GM10847 (cell line): ENCODE measurements at regions not wholly inside any gene's neighbourhood (a gene's known extent, or its start where the extent isn't known, plus 50 kb on each side); places are given as distances from the start of the nearest gene placed in this dataset.

Source experiments
- POLR2A ChIP-seq: IDR thresholded peaks from 2 replicates; pipeline ENCODE4 v1.6.1; 2011; ENCODE audit not compliant: insufficient read length; ENCODE audit errors: extremely low read depth

DNA sequence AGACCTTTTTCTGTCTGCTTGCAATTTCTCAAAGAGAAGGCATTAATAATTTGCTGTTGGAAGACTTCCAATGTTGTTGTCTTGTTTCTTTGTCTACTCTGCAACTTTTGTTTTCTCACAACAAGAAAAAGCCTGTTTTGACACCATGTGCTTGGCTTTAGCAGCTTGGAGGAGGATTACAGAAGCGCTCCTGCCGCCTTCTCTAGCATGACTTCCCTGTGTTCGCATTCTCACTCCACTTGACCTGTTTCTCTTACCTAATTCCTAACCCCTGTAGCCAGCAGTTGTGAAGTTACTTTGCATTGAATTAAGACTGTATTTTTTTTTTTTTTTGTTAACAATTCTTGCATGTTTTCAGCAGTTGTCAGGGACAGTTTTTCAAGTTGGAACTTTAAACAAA, 235.3 kb upstream of the GOLIM4 start:
- no peak for TF ChIP-seq POLR2A

- TF ChIP-seq POLR2A: no peak
These were observed 232.1 kb upstream of the GOLIM4 start for GRCh38 chr3:168327856-168328255.

DNA sequence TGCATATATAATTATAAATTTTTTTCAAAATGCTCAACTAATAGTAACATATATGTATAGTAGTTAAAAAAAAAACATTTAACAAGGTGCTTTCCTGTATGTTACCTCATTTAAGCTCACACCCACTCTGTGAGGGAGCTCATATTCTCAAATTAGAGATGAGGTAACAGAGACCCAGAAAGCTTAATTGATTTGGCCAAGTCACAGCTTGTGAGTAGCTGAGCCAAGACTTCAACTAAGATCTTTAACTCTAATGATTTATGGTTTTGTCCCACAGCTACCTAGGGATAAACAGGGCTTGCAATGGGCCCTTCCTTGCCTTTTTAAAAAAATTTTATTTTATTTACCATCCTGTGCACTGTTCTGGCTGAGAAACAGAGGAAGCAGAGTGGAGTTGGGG, 230.0 kb upstream of the GOLIM4 start:
- no peak for TF ChIP-seq POLR2A

- no peak for TF ChIP-seq POLR2A
These were observed 227.2 kb upstream of the GOLIM4 start for GRCh38 chr3:168322941-168323340.

- TF ChIP-seq POLR2A: no peak
These were observed 218.4 kb upstream of the GOLIM4 start for GRCh38 chr3:168314166-168314565.

DNA sequence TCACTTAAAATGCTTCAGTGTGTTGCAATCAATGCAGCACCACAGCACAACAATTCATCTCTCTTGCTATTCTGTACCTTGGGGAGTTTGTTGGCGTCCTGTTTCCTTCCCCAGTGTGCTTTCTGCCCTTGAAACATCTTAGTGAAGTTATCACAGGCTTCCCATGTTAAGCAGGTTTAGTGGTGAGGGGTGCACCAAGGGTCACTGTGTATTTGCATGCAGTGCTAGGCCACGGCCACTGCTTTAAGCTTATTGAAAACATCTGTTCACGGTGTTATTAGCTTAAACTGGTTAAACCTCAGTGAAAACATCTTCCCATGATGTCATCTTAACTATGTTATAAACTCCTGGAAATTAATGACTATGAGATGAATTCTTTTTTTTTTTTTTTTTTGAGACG, 217.3 kb upstream of the GOLIM4 start:
- no peak for TF ChIP-seq POLR2A

DNA sequence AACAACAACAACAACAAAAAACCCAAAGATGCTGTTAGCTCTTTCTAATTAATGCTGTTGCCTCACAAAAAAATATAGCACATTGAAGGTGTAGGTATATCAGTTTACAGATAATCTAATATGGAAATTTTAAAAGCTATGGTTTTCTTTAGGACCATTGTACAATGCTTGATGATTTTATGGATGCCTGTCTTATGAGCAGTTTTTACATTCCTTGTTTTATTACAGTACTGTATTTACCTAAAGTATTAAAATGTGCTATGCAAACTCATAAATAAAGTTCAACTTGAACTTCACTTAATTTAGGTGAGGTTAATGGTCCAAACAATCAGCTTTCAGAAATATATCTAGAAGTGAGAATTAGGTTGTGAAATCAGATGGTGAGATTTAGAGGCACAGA, 212.2 kb upstream of the GOLIM4 start:
- no peak for TF ChIP-seq POLR2A

DNA sequence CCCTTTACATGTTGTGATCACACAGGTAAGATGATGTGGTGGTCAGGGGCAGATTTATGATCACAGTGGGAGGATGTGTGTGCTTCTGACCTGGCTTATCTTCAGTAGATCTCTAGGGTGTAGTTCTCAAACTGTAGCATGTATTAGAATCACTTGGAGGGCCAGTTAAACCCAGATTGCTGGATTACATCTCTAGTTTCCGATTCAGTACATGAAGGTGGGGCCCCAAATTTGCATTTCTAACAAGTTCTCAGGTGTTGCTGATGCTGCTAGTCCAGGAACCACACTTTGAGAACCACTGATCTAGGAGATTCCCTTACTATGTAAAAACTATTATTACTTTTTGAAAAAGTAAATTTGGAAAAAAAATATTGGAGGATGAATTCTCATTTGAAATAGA, 199.3 kb upstream of the GOLIM4 start:
- no peak for TF ChIP-seq POLR2A

GRCh38 chr3:168292296-168292695, 196.6 kb upstream of the GOLIM4 start:
- TF ChIP-seq POLR2A: no peak

GRCh38 chr3:168289471-168290008, 193.8 kb upstream of the GOLIM4 start:
- no peak for TF ChIP-seq POLR2A

- TF ChIP-seq POLR2A: no peak
These were observed 193.0 kb upstream of the GOLIM4 start for GRCh38 chr3:168288511-168289401.

DNA sequence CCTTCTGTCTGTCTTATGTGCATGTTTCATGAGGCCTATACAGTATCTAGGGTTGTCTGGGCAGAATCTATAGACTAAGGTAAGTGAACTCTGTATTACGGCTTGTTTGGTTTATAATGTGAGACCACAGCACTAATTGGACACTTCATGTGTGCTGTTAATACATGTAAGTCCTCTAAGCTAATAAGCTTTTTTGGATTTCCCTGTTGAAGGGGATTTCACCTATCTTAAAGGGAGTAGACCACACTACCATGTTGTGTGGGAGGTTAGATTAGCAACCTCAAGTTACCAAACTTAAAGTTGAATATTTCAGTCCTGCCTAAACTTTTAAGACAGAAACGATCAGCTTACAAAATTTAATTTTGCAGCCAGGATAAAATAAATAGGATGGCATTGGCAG, 189.8 kb upstream of the GOLIM4 start:
- no peak for TF ChIP-seq POLR2A

DNA sequence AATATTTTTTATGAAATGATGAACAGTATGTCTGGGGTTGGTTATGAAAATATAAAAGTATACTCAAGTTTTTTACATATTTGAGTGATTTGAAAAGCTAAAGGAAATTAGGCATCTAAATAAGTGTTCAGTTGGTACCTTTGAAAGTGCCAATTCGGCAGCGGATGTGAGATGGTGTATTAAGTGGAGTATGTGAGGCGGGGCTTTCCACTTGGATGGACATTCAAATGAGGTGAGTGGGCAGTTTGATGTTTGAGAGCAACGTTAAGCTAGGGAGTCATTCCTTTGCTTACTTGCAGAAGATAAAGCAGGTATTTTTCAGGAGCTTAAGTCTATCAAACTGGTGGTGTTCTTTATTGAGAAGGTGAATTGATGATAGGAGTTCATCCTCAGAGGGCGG, 189.0 kb upstream of the GOLIM4 start:
- TF ChIP-seq POLR2A: no peak

GRCh38 chr3:168275662-168276061, 179.9 kb upstream of the GOLIM4 start:
- no peak for TF ChIP-seq POLR2A

DNA sequence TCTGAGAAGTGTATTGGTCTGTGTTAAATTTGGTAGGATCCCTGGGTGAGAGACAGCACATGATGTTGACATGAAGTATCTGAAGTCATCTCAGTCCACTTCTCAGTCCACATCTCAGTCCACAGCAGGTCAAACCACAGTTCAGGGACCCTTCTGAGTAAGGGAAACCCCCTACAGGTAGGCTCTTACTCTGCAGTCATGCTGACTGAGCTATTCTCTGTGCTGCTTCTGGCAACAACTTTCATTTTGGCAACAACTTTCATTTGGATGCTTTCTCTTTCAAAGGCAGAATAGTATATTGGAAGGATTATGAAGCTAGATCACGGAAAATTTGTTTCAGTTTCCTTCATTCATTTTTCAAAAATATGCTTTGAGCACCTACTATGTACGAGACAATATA, 178.2 kb upstream of the GOLIM4 start:
- TF ChIP-seq POLR2A: no peak

DNA sequence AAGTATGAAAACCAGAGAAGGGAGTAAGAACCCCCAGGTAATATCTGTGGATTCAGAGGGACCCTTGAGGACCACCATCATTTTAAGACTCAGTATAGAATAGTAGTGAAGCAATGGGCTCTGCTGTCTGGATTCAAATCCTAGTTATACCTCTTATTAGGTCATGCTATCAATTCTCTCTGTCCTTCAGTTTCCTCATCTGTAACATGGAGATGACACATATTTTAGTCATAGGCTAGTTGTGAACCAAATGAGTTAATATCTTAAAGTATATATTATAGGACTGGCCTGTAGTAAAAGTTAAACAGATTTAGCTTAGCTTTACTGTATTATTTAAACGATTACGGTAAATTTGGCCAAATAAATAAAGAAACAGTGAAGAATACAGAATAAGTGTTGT, 177.3 kb upstream of the GOLIM4 start:
- no peak for TF ChIP-seq POLR2A
